Fibroblast of the aortic adventitia (primary cell): ENCODE measurements at regions not wholly inside any gene's neighbourhood (a gene's known extent, or its start where the extent isn't known, plus 50 kb on each side); places are given as distances from the start of the nearest gene placed in this dataset.

ENCODE experiments used
- DNase-seq: peaks from one replicate; pipeline ENCODE4 v3.0.0-alpha.2; 2010; ENCODE audit warnings: low read depth
- H3K4me3 ChIP-seq: 2 replicates; pipeline ENCODE4 v1.5.1; 2011; ENCODE audit warnings: low read depth, mild to moderate bottlenecking, control low read depth, low read length, moderate library complexity
- CTCF ChIP-seq: IDR thresholded peaks from 2 replicates; pipeline ENCODE4 v1.5.1; 2011; ENCODE audit warnings: mild to moderate bottlenecking, low read length, control low read depth, inconsistent platforms; ENCODE audit not compliant: insufficient read depth

GRCh38 chr6:113558431-113558830 lies 298.7 kb upstream of the MARCKS start:
- H3K4me3 ChIP-seq = no peak overlapping the region
- TF ChIP-seq CTCF = no peak
- DNase-seq = no peak

DNA sequence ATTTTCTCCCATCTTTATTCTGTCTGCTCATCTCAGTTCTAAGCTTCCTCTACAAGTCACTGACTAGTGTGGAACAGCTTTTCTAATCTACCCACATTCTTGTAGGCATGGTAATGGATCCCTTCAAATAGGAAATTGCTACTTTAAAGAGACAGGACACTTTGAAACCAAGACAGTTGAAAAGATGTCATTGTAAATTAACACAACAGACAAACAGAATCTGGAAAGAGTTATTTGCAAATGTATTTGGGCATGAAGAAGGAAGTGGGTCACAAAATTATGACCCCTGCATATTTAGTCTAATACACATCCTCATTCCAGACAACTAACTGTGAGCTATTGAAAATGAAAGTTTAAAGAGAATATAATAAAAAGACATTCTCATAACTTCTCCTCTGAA lies 298.2 kb upstream of the MARCKS start:
- no peak for TF ChIP-seq CTCF
- peak; percentile 67 for DNase-seq
- no peak overlapping the region for H3K4me3 ChIP-seq

DNA sequence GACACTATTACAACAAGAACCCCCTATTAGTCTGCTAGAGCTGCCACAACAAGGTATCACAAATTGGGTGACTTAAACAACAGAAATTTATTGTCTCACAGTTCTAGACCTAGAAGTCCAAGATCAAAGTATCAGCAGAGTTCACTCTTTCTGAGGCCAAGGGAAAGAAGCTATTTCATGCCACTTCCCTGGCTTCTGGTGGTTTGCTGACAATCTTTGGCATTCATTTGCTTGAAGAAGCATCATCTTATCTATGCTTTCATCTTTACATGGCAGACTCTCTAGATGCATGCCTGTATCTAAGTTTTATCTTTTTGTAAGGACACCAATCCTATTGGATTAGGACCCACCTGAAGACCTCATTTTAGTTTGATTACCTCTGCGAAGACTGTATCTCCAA lies 296.8 kb upstream of the MARCKS start:
- TF ChIP-seq CTCF = no peak
- H3K4me3 ChIP-seq = no peak overlapping the region

GRCh38 chr6:113560908-113561307 lies 296.2 kb upstream of the MARCKS start:
- DNase-seq = peak; percentile 86
- TF ChIP-seq CTCF = no peak
- H3K4me3 ChIP-seq = no peak overlapping the region

More for the DNA sequence above, 296.8 kb upstream of the MARCKS start:
- no peak for DNase-seq

DNA sequence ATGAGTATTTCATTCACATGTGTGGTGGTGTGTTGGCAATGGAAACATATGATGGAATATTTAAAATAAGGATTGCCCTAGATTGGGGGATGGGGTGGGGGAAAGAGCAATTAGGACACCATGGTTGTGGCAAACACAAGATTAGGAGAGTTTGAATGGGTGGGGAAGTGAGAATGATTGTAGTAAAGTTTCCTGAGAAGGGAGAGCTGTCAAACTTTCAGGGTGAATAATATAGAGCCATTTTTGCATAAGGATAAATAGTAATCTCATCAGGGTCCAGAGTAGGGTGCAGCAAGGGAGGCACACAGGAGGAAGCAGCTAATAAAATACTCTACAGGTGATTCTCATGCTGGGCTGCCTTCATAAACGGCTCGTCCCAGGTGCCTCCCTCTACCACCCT lies 294.9 kb upstream of the MARCKS start:
- TF ChIP-seq CTCF = no peak
- no peak for DNase-seq
- no peak overlapping the region for H3K4me3 ChIP-seq

DNA sequence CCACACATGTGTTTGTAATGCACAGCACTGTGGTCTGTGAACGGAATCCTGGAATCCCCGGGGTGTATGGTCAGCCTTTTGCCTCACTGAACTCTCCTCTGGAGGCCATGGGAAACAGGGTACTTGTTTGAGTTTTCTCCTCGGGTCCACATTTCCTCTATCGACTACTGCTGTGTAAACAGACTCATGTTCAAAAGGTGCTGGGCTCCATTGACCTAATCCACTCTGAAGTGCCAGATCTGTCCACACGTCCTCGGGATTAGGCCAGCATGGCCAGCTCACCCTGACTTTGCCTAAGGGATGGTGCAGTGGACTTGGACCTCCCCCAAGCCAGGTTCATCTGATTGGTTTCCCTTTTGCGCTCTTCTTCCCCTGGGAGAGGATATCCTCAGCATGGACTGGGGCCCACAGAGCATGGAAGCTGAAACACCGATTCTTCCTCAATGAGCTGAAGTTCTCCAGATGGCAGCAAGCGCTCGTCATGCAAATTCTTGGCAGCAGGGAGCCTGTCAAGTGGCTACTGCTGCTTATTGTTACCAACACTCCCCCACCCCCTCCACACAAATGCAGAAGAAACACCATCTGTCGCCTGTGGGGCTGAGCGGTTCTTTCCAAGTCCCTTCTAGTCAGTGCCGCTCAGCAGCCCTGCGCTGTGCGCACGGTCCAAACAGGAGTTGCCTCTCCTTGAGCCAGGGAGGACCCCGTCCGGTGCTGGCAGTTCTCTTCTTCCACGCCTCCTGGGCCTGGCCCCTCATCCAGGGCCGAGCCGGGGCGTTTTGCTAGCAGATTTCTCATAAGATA lies 292.6 kb upstream of the MARCKS start:
- H3K4me3 ChIP-seq = peak overlapping the region; percentile 44
- no peak for TF ChIP-seq CTCF
- DNase-seq = peak; percentile 98

- TF ChIP-seq CTCF = no peak
- no peak for DNase-seq
- peak overlapping the region; percentile 6 for H3K4me3 ChIP-seq
These were observed 291.8 kb upstream of the MARCKS start for GRCh38 chr6:113565306-113565705.
